ENCODE measurements at regions not wholly inside any gene's neighbourhood (a gene's known extent, or its start where the extent isn't known, plus 50 kb on each side); places are given as distances from the start of the nearest gene placed in this dataset.

- no peak for DNase-seq (ENCODE audit: low spot score)
- no peak overlapping the region for H3K27ac ChIP-seq
- no peak for TF ChIP-seq CTCF (IDR thresholded peaks at IDR 0.05)
- no peak overlapping the region for H3K4me3 ChIP-seq
These were observed 285.0 kb upstream of the GRIP1 start for GRCh38 chr12:66963901-66964300.

GRCh38 chr12:66964629-66965028, 285.8 kb upstream of the GRIP1 start:
- Histone ChIP-seq H3K27ac (no peak overlapping the region), H3K4me3 (no peak overlapping the region)
- DNase-seq (ENCODE audit: low spot score), result no peak
- no peak for TF ChIP-seq CTCF (IDR thresholded peaks at IDR 0.05)

- Histone ChIP-seq H3K4me3 (no peak overlapping the region), H3K27ac (no peak overlapping the region)
- no peak for TF ChIP-seq CTCF (IDR thresholded peaks at IDR 0.05)
- DNase-seq (ENCODE audit: low spot score), result no peak
These were observed 286.7 kb upstream of the GRIP1 start for GRCh38 chr12:66965621-66966020.

- H3K4me3 ChIP-seq, result no peak overlapping the region
- no peak overlapping the region for H3K27ac ChIP-seq
- no peak for TF ChIP-seq CTCF (IDR thresholded peaks at IDR 0.05)
- no peak for DNase-seq (ENCODE audit: low spot score)
These were observed 292.9 kb upstream of the GRIP1 start for GRCh38 chr12:66971816-66972215.

- no peak for TF ChIP-seq CTCF (IDR thresholded peaks at IDR 0.05)
- no peak overlapping the region for H3K4me3 ChIP-seq
- no peak for DNase-seq (ENCODE audit: low spot score)
- no peak overlapping the region for H3K27ac ChIP-seq
These were observed 292.6 kb upstream of the CAND1 start for GRCh38 chr12:66976526-66976925.

GRCh38 chr12:66978802-66979201, 290.4 kb upstream of the CAND1 start:
- H3K4me3 ChIP-seq, result no peak overlapping the region
- no peak for DNase-seq (ENCODE audit: low spot score)
- TF ChIP-seq CTCF (IDR thresholded peaks at IDR 0.05), result no peak
- H3K27ac ChIP-seq, result no peak overlapping the region

GRCh38 chr12:66979251-66979650, 289.9 kb upstream of the CAND1 start:
- H3K4me3 ChIP-seq, result no peak overlapping the region
- no peak for TF ChIP-seq CTCF (IDR thresholded peaks at IDR 0.05)
- no peak for DNase-seq (ENCODE audit: low spot score)
- H3K27ac ChIP-seq, result no peak overlapping the region

All from coronary artery (tissue), 2 donors.